ENCODE measurements at regions not wholly inside any gene's neighbourhood (a gene's known extent, or its start where the extent isn't known, plus 50 kb on each side); places are given as distances from the start of the nearest gene placed in this dataset.
"Not testable (repeated sequence)": the region's sequence is repeated elsewhere in the genome, so short reads cannot be mapped to it uniquely, and the experiment has no call there.

DNA sequence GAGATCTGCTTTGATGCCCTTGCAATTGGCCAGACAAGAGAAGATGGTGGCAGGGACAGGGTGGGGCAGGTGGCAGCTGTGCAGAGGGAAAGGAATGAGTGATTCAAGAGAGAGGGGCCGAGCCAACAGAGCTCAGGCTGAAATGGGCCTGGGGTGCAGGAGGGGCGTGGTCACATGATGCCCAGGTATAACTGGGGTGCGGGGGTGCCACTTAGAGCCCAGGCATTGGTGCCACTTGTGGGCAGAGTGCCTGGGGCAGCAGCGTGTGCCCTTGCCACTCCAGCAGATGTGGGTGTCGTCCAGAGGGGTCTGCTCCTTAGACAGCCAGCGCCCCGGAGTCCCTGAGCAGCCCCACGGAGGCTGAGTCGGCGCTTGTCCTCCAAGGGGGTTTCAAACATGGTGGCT lies 88.7 kb downstream of the PLXNA1 start:
- H3K27me3 ChIP-seq (ENCODE audit: control insufficient read depth, insufficient read depth, low read length), result no peaks in the 10 kb centered on the region
- no peak overlapping the region for H3K4me3 ChIP-seq (ENCODE audit: low read depth, low read length)
- H3K4me1 ChIP-seq (ENCODE audit: control insufficient read depth, insufficient read depth, low read length), result no peaks in the 10 kb centered on the region
- no peaks in the 10 kb centered on the region for H3K9me3 ChIP-seq (ENCODE audit: control insufficient read depth, insufficient read depth, low read length)
- H3K27ac ChIP-seq (ENCODE audit: low read depth, low read length), result no peak overlapping the region
- H3K9ac ChIP-seq (ENCODE audit: low read depth, low read length), result no peak overlapping the region
- H3K36me3 ChIP-seq (ENCODE audit: control insufficient read depth, insufficient read depth, low read length), result no peaks in the 10 kb centered on the region

GRCh38 chr3:127072221-127072771 lies 89.4 kb downstream of the PLXNA1 start:
- Histone ChIP-seq H3K27me3 (ENCODE audit: control insufficient read depth, insufficient read depth, low read length) (no peaks in the 10 kb centered on the region), H3K9me3 (ENCODE audit: control insufficient read depth, insufficient read depth, low read length) (no peaks in the 10 kb centered on the region), H3K9ac (ENCODE audit: low read depth, low read length) (no peak overlapping the region), H3K27ac (ENCODE audit: low read depth, low read length) (no peak overlapping the region), H3K4me3 (ENCODE audit: low read depth, low read length) (no peak overlapping the region), H3K4me1 (ENCODE audit: control insufficient read depth, insufficient read depth, low read length) (no peaks in the 10 kb centered on the region), H3K36me3 (ENCODE audit: control insufficient read depth, insufficient read depth, low read length) (no peaks in the 10 kb centered on the region)

GRCh38 chr3:127072971-127073783 lies 90.3 kb downstream of the PLXNA1 start:
- H3K4me1 ChIP-seq (ENCODE audit: control insufficient read depth, insufficient read depth, low read length), result no peaks in the 10 kb centered on the region
- no peak overlapping the region for H3K9ac ChIP-seq (ENCODE audit: low read depth, low read length)
- no peak overlapping the region for H3K27ac ChIP-seq (ENCODE audit: low read depth, low read length)
- no peaks in the 10 kb centered on the region for H3K9me3 ChIP-seq (ENCODE audit: control insufficient read depth, insufficient read depth, low read length)
- H3K4me3 ChIP-seq (ENCODE audit: low read depth, low read length), result no peak overlapping the region
- H3K27me3 ChIP-seq (ENCODE audit: control insufficient read depth, insufficient read depth, low read length), result no peaks in the 10 kb centered on the region
- H3K36me3 ChIP-seq (ENCODE audit: control insufficient read depth, insufficient read depth, low read length), result no peaks in the 10 kb centered on the region

DNA sequence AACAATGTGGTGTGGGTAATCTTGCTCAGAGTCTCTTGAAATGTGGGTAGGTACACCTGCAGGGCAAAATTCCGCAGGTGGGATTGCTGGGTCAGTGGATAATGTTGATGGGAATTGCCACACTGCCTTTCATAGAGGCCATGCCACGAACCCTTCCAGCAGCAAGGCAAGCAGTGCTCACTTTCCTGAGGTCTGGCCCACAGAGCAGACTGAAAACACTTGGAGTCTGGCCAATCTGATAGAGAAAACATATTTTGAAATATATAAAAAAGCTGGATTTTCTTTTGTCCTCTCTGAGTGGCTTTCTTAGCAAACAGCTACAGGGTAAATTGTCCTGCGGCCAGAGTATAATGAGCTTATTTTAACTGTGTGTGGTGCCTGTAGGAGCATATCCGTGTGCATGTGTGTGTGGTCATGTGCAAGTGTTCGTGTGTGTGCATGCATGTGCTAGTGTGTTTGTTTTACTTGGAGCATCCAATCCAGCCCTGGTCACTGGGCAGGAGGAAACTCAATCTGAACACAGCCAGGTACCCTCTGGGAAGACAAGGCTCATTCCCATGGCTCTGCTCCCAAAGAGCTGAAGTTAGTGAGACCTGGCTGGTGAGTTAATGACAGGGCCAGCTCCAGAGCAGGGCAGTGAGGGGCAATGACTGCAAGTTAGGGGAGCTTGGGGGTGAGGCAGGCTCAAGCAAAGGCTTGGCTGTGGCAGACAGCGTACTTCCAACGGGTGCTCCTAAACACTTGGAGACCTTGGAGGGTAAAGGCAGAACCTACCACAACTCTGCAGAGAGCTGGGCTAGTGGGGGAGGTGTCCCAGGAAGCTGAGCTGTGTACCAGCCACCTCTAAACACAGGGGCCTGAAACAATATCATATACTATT lies 91.3 kb downstream of the PLXNA1 start:
- Histone ChIP-seq H3K4me1 (ENCODE audit: control insufficient read depth, insufficient read depth, low read length) (no peaks in the 10 kb centered on the region), H3K27me3 (ENCODE audit: control insufficient read depth, insufficient read depth, low read length) (no peaks in the 10 kb centered on the region), H3K36me3 (ENCODE audit: control insufficient read depth, insufficient read depth, low read length) (no peaks in the 10 kb centered on the region), H3K9ac (ENCODE audit: low read depth, low read length) (no peak overlapping the region), H3K27ac (ENCODE audit: low read depth, low read length) (no peak overlapping the region), H3K9me3 (ENCODE audit: control insufficient read depth, insufficient read depth, low read length) (no peaks in the 10 kb centered on the region), H3K4me3 (ENCODE audit: low read depth, low read length) (no peak overlapping the region)

GRCh38 chr3:127074900-127075360 lies 92.0 kb downstream of the PLXNA1 start:
- H3K9me3 ChIP-seq (ENCODE audit: control insufficient read depth, insufficient read depth, low read length), result no peaks in the 10 kb centered on the region
- no peaks in the 10 kb centered on the region for H3K27me3 ChIP-seq (ENCODE audit: control insufficient read depth, insufficient read depth, low read length)
- no peak overlapping the region for H3K4me3 ChIP-seq (ENCODE audit: low read depth, low read length)
- H3K4me1 ChIP-seq (ENCODE audit: control insufficient read depth, insufficient read depth, low read length), result no peaks in the 10 kb centered on the region
- H3K27ac ChIP-seq (ENCODE audit: low read depth, low read length), result no peak overlapping the region
- no peak overlapping the region for H3K9ac ChIP-seq (ENCODE audit: low read depth, low read length)
- H3K36me3 ChIP-seq (ENCODE audit: control insufficient read depth, insufficient read depth, low read length), result no peaks in the 10 kb centered on the region

DNA sequence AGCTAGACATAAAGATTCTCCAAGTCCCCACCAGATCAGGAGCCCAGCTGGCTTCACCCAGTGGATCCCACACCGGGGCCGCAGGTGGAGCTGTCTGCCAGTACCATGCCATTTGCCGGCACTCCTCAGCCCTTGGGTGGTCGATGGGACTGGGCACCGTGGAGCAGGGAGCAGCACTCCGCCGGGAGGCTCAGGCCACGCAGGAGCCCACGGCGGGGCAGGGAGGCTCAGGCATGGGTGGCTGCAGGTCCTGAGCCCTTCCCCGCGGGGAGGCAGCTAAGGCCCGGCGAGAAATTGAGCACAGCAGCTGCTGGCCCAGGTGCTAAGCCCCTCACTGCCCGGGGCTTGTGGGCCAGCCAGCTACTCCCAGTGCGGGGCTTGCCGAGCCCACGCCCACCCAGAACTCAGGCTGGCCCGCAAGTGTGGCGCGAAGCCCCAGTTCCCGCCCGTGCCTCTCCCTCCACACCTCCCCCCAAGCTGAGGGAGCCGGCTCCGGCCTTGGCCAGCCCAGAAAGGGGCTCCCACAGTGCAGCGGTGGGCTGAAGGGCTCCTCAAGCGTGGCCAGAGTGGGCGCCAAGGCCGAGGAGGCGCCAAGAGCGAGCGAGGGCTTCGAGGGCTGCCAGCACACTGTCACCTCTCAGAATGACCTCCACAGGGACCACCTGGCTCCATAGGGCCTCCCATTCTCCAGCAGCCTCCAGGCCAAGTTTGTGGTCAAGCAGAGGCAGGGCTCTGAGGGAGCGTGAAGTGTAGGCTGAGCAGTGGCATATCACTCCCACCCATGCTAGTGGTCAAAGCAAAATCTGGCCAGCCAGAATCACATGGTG lies 93.5 kb downstream of the PLXNA1 start:
- H3K9me3 ChIP-seq (ENCODE audit: control insufficient read depth, insufficient read depth, low read length); H3K9ac ChIP-seq (ENCODE audit: low read depth, low read length); H3K27me3 ChIP-seq (ENCODE audit: control insufficient read depth, insufficient read depth, low read length); H3K27ac ChIP-seq (ENCODE audit: low read depth, low read length); H3K4me3 ChIP-seq (ENCODE audit: low read depth, low read length); H3K36me3 ChIP-seq (ENCODE audit: control insufficient read depth, insufficient read depth, low read length); H3K4me1 ChIP-seq (ENCODE audit: control insufficient read depth, insufficient read depth, low read length): not testable (repeated sequence)

DNA sequence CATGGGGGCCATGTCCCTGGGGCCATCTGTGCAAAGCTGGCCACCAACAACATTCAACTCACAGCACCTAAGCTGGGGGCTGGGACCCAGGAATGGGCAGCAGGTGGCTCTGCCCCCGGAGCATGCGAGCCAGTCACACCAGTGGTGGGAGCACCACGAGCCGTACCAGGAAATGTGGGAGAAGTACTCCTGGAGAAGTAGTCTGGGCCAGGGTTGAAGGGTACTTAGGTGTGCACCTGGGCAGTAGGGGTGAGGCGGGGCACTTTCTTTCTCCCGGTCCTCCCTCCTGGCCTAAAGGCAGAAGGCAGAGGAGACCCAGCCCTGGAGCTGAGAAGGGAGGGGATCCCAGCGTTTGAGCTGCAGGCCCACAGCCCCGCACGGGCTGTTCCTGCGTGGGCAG lies 94.2 kb downstream of the PLXNA1 start:
- Histone ChIP-seq H3K9ac (ENCODE audit: low read depth, low read length) (no peak overlapping the region), H3K36me3 (ENCODE audit: control insufficient read depth, insufficient read depth, low read length) (no peaks in the 10 kb centered on the region), H3K4me3 (ENCODE audit: low read depth, low read length) (no peak overlapping the region), H3K27me3 (ENCODE audit: control insufficient read depth, insufficient read depth, low read length) (no peaks in the 10 kb centered on the region), H3K9me3 (ENCODE audit: control insufficient read depth, insufficient read depth, low read length) (no peaks in the 10 kb centered on the region), H3K4me1 (ENCODE audit: control insufficient read depth, insufficient read depth, low read length) (no peaks in the 10 kb centered on the region), H3K27ac (ENCODE audit: low read depth, low read length) (no peak overlapping the region)

- Histone ChIP-seq H3K36me3 (ENCODE audit: control insufficient read depth, insufficient read depth, low read length) (no peaks in the 10 kb centered on the region), H3K4me1 (ENCODE audit: control insufficient read depth, insufficient read depth, low read length) (no peaks in the 10 kb centered on the region), H3K9ac (ENCODE audit: low read depth, low read length) (no peak overlapping the region), H3K27ac (ENCODE audit: low read depth, low read length) (no peak overlapping the region), H3K9me3 (ENCODE audit: control insufficient read depth, insufficient read depth, low read length) (no peaks in the 10 kb centered on the region), H3K4me3 (ENCODE audit: low read depth, low read length) (no peak overlapping the region), H3K27me3 (ENCODE audit: control insufficient read depth, insufficient read depth, low read length) (no peaks in the 10 kb centered on the region)
Measured at GRCh38 chr3:127077505-127078064, 94.7 kb downstream of the PLXNA1 start.

GRCh38 chr3:127078626-127079025 lies 95.7 kb downstream of the PLXNA1 start:
- H3K9me3 ChIP-seq (ENCODE audit: control insufficient read depth, insufficient read depth, low read length), result no peaks in the 10 kb centered on the region
- no peak overlapping the region for H3K4me3 ChIP-seq (ENCODE audit: low read depth, low read length)
- no peak overlapping the region for H3K9ac ChIP-seq (ENCODE audit: low read depth, low read length)
- H3K4me1 ChIP-seq (ENCODE audit: control insufficient read depth, insufficient read depth, low read length), result no peaks in the 10 kb centered on the region
- H3K27me3 ChIP-seq (ENCODE audit: control insufficient read depth, insufficient read depth, low read length), result no peaks in the 10 kb centered on the region
- no peak overlapping the region for H3K27ac ChIP-seq (ENCODE audit: low read depth, low read length)
- H3K36me3 ChIP-seq (ENCODE audit: control insufficient read depth, insufficient read depth, low read length), result no peaks in the 10 kb centered on the region

DNA sequence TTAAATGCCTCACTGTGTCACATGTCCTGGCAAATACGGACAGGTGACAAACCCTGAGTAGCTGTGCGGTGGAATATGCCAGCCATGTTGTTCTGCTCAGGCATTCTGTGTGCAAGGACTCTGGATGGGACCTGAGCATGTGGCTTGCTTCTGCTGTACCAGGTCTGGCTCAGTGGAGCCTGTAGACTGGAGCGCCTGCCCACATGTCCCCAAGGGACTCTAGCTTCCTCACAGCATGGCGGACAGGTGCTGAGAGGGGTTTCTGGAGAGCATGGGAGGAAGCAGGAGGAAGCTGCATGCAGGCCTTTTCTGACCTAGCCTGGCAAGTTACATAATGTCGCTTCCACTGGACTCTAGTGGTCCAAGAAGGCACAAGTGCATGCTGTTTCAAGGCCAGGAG lies 96.3 kb downstream of the PLXNA1 start:
- no peaks in the 10 kb centered on the region for H3K4me1 ChIP-seq (ENCODE audit: control insufficient read depth, insufficient read depth, low read length)
- H3K4me3 ChIP-seq (ENCODE audit: low read depth, low read length), result no peak overlapping the region
- H3K27ac ChIP-seq (ENCODE audit: low read depth, low read length), result no peak overlapping the region
- H3K27me3 ChIP-seq (ENCODE audit: control insufficient read depth, insufficient read depth, low read length), result no peaks in the 10 kb centered on the region
- no peaks in the 10 kb centered on the region for H3K9me3 ChIP-seq (ENCODE audit: control insufficient read depth, insufficient read depth, low read length)
- H3K9ac ChIP-seq (ENCODE audit: low read depth, low read length), result no peak overlapping the region
- H3K36me3 ChIP-seq (ENCODE audit: control insufficient read depth, insufficient read depth, low read length), result no peaks in the 10 kb centered on the region

All from HUES48 (cell line).